Keratinocyte (primary cell): ENCODE measurements at regions not wholly inside any gene's neighbourhood (a gene's known extent, or its start where the extent isn't known, plus 50 kb on each side); places are given as distances from the start of the nearest gene placed in this dataset.

Experiments used
- CTCF ChIP-seq, 3 experiments: IDR thresholded peaks in 1 of 3; conservative IDR thresholded peaks in 1 of 3; optimal IDR thresholded peaks in 1 of 3; 2 replicates in 2 of 3; 3 replicates in 1 of 3; pipeline versions ENCODE3 to v1.5.1; 2011; ENCODE audit warnings: low read length in 3 of 3, mild to moderate bottlenecking in 3 of 3, moderate library complexity in 2 of 3, control low read depth in 1 of 3, inconsistent platforms in 1 of 3; ENCODE audit not compliant: insufficient read depth in 2 of 3; ENCODE audit errors: extremely low read depth in 1 of 3
- EZH2 ChIP-seq: IDR thresholded peaks from one replicate; pipeline ENCODE4 v1.6.1; 2012; ENCODE audit warnings: inconsistent platforms, mild to moderate bottlenecking, low read length, moderate library complexity

GRCh38 chr4:104752337-104752736, 257.6 kb upstream of the CXXC4 start:
- TF ChIP-seq CTCF (optimal IDR thresholded peaks at IDR 0.05 in 1 of 3, IDR thresholded peaks at IDR 0.05 in 1 of 3, conservative IDR thresholded peaks at IDR 0.05 in 1 of 3; ENCODE audit: extremely low read depth in 1 of 3, insufficient read depth in 2 of 3, low read length in 3 of 3) (no peak), EZH2 (no peak)
